GM03348 (cell line): ENCODE measurements at regions not wholly inside any gene's neighbourhood (a gene's known extent, or its start where the extent isn't known, plus 50 kb on each side); places are given as distances from the start of the nearest gene placed in this dataset.

Experiments
- DNase-seq: peaks from one replicate; pipeline ENCODE4 v3.0.0; 2012; ENCODE audit warnings: low spot score

GRCh38 chr7:46428295-46428694 is 507.2 kb upstream of the IGFBP3 start:
- DNase-seq, result no peak

GRCh38 chr7:46424934-46425333 is 503.9 kb upstream of the IGFBP3 start:
- no peak for DNase-seq

DNA sequence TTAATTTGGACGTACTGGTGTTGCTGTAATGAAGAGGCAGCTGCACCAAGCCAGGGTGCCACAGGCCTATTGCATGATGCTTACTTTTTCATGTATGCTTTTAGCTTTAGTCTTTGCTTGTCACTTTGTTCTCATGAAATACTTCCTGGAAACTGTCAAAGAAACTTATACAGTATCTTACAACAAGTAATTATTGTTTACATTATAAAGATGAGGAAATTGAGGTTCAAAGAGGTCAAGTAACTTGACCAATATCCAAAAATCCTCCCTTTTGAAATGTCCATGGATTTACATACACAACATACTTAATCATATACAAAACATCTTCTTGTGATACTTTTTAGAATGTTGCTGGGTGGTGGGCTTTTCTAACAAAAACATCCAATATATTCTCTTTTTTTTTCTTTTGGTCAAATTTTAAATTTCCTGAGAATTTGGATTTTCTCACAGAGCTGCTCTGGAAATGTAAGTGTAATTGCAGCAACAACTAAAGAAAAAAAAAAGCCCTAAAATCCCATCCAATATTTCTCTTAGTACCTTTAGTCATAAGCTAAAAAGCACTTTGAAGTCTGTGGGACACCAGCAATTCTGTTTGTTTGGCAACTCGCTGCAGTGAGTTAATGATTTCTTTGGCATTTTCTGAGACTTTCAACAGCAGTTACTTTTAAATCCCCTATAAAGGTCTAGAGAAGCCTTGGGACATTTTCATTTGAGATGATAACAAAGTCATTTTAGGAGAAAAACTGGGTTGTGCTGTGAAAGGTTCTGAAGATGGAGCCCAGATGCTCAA is 500.6 kb upstream of the IGFBP3 start:
- no peak for DNase-seq

DNA sequence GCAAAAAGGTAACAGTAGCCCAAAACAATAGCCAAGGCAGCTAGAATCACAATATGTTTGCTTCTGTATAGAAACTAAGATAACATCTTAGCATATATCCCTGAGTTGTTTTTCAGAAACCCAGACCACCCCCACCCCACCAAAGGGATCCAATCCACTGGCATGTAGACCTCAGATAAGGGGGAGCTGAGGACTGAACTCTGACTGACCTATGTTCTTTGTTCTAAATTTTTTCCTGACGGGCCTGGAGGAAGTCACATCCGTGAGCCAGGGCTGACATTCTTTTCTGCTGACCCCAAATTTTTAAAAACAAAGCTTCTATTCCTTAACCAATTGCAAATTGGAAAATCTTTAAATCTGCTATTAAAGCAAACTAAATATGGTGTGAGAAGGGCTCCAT is 493.9 kb upstream of the IGFBP3 start:
- no peak for DNase-seq

DNA sequence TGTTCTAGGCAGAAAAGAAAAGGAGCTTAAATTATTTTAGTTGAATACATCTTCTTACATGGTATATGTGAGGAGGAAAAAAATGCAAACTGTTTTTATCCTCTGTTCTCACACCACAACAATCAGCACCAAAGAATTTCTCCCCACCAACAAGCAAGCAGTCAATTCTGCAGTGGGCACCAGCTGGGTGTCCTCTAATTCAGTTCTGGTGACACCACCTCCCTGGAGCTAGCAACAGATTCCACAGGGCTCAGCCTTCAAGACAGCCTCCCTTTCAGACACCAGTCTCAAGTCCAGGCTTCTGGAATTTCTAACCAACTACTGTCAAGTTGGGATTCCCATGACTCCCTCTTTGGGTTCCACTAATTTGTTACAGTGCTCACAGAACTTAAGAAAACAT is 490.2 kb upstream of the IGFBP3 start:
- no peak for DNase-seq

GRCh38 chr7:46407125-46407524 is 486.1 kb upstream of the IGFBP3 start:
- no peak for DNase-seq

- DNase-seq, result no peak
These were observed 476.5 kb upstream of the IGFBP3 start for GRCh38 chr7:46397591-46397990.

DNA sequence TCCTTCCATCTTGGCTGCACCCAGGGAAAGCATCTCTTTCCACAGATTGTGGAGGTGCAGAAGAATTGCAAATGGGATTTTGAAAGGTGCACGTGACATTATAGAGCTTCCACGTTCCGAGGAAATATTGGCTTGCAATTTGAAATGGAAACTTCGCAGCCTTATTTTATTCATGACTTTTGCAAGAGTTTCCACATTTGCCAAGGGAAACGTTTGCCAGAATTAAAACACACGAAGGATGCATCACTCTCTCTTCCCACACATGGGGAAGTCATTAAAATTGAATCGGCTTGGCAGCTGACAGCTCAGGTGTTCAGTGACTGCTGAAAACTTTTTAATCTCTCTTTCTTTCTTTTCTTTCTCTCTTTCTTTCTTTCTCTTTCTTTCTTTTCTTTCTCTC is 475.4 kb upstream of the IGFBP3 start:
- no peak for DNase-seq

- DNase-seq, result no peak
These were observed 472.1 kb upstream of the IGFBP3 start for GRCh38 chr7:46393142-46393541.

DNA sequence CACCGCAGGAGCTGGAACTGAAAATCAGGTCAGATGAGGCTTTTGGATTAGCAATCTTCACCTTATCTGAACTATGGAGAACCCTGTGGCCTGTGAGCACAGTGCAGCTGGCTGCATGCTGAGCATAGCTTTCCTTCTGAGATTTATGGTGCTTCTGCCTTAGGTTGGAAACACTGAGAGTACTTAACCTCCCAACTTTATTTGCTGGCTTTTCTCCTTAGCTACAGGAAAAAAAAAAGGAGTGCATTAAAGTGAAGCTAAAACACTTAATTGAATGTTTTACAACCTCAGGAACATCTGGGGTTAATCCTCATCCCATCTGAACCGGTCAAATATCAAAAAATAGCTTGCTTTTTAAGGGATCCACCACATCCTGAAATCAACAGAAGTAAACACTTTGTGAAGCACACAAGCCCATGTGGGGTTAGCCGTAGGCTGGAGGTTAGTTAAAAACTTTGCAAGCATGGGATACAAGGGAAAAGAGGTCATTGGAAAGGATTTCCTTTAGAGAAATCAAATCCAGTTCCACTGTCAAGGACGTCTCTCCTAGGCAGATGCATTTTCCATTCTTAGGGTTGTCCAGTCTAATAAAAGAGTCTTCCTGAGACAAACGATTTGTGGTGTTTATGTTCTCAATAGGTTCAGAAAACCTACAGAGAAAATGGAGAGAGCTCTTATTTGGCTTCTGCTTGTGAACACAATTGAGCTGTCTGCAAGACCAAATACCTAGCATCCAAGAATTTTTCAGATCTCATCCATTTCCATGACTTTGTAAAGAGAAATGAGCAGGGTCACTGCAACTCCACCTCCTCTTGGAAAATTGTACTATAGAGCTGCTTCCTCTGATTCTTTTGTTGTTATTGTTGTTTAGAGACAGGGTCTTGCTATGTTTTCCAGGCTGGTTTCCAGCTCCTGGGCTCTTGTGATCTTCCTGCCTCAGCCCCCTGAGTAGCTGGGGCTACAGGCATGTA is 470.4 kb upstream of the IGFBP3 start:
- DNase-seq, result peak; percentile 19

GRCh38 chr7:46390042-46390441 is 469.0 kb upstream of the IGFBP3 start:
- DNase-seq, result no peak

- no peak for DNase-seq
These were observed 468.1 kb upstream of the IGFBP3 start for GRCh38 chr7:46389146-46389545.

DNA sequence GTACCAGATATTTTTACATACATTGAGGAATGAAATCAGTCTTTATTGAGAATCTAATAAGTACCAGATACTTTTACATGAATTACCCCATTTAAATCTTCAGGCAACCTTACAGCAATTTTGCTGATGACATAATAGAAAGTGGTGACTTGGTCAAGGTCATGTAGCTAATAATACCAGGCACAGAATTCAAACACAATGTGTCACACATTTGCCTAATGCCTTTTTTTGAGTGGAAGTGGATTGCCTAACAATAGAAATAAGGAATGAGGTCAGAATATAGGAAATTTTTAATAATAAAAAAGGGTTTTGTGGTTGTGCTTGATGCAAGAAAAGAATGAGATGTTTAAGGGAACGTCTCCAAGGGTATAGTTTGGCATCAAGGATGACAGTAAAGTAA is 466.6 kb upstream of the IGFBP3 start:
- DNase-seq, result peak; percentile 36

DNA sequence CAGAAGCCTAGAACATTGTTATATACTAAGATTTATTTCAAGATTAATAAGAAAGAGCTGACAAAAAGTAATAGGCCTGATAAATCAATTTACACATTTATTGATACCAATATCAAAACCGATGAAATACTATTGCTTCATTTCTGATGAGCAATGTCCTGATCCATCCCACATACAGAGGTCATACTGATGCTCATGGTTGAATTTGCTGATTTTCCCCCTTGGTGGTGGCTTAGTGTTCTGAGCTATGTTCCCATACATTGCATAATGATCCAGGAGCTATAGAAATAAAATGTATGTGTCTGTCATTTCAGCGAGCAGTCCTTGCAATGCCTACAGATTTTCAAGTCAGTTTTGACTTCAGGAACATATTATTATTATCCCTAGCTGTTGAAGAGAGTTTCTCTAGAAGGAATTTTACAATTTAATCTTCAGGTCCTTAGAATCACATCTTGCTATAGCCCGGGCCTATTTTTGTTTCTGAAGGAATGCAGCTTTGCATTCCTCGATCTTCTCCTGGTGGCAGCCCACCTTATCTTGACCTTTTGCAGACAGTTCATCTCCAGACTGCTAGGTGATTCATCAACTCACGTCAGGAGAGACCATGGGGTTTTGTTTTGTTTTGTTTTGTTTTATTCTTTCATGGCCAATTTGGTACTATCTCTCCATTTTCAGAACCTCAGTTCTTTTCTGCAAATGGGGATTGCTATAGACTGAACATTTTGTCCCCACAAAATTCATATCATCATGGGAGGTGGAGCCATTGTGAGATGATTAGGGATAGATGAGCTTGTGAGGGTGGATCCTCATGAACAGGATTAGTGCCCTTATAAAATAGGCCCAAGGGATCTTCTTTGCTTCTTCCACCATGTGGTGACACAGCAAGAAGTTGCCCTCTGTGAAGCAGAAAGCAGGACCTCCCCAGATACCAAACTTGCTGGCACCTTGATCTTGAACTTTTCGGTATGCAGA is 465.6 kb upstream of the IGFBP3 start:
- DNase-seq, result no peak

GRCh38 chr7:46385662-46386309 is 464.7 kb upstream of the IGFBP3 start:
- DNase-seq, result peak; percentile 77

- DNase-seq, result no peak
These were observed 462.5 kb upstream of the IGFBP3 start for GRCh38 chr7:46383605-46384004.

- peak; percentile 51 for DNase-seq
These were observed 449.0 kb upstream of the IGFBP3 start for GRCh38 chr7:46369933-46370654.

- no peak for DNase-seq
These were observed 447.8 kb upstream of the IGFBP3 start for GRCh38 chr7:46368871-46369270.

DNA sequence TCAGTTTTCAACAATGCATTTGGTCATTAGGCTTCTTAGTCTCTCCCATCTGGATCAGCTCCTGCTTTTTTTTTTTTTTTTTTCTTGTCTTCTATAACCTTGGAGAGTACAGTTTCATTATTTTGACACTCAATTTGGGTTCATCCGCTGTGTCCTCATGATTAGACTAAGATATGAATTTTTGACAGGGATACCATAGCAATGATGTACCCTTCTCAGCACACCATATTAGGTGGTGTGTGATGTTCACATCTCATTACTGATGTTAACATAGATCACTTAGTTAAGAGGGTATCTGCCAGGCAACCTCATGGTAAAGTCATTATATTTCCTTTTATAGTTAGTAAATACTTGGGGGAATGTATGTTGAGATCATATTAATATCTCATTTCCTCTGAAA is 445.5 kb upstream of the IGFBP3 start:
- DNase-seq, result no peak

GRCh38 chr7:46363688-46364087 is 442.6 kb upstream of the IGFBP3 start:
- no peak for DNase-seq

DNA sequence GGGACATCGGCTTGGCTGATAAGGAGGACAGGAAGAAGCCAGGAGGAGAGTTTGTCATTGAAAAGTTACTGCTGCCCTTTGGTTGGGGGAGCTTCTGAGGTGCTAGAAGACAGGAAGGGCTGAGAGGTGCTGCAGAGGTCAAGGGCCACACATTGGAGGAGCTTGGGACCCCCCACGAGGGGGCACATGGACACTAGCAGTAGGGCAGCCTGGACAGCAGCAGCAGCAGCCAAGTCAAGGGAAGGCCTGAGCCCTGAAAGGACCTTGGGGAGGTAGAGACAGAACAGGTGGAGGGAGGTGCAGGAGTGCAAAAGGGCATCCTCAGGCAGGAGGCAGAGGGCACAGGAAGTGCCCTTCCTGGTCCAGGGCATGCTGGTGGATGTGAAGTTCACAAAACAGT is 439.7 kb upstream of the IGFBP3 start:
- no peak for DNase-seq
